Neural progenitor cell (in vitro differentiated cells): ENCODE measurements at regions not wholly inside any gene's neighbourhood (a gene's known extent, or its start where the extent isn't known, plus 50 kb on each side); places are given as distances from the start of the nearest gene placed in this dataset.

Experiments
- DNase-seq: peaks from one replicate; pipeline ENCODE4 v3.0.0-alpha.2; 2016; ENCODE audit warnings: low spot score
- H2AFZ ChIP-seq: fragments of 200-600 bp; sonication (generic); replicated peaks from 2 replicates; pipeline ENCODE4 v1.6.1; 2016; ENCODE audit warnings: antibody characterized with exemption
- H3F3A ChIP-seq: fragments of 200-600 bp; sonication (generic); 2 replicates; pipeline ENCODE4 v1.6.1; 2016; ENCODE audit warnings: antibody characterized with exemption, low read depth
- H3K27ac ChIP-seq: fragments of 200-600 bp; sonication (generic); 2 replicates; pipeline ENCODE4 v1.5.1; 2016; ENCODE audit warnings: mild to moderate bottlenecking
- H3K27me3 ChIP-seq: fragments of 200-600 bp; sonication (generic); 2 replicates; pipeline ENCODE4 v1.6.1; 2016; ENCODE audit warnings: mild to moderate bottlenecking, moderate library complexity
- H3K36me3 ChIP-seq: fragments of 200-600 bp; sonication (generic); 2 replicates; pipeline ENCODE4 v1.5.1; 2016
- H3K4me1 ChIP-seq: fragments of 200-600 bp; sonication (generic); 2 replicates; pipeline ENCODE4 v1.6.1; 2016; ENCODE audit warnings: mixed run types
- H3K4me2 ChIP-seq: fragments of 200-600 bp; sonication (generic); 2 replicates; pipeline ENCODE4 v1.6.1; 2016
- H3K4me3 ChIP-seq: fragments of 200-600 bp; sonication (generic); 2 replicates; pipeline ENCODE4 v1.5.1; 2016
- H3K79me2 ChIP-seq: fragments of 200-600 bp; sonication (generic); 2 replicates; pipeline ENCODE4 v1.6.1; 2016; ENCODE audit warnings: low read depth
- H3K9ac ChIP-seq: fragments of 200-600 bp; sonication (generic); 2 replicates; pipeline ENCODE4 v1.6.1; 2016
- H3K9me3 ChIP-seq: fragments of 200-600 bp; sonication (generic); 2 replicates; pipeline ENCODE4 v1.5.1; 2016; ENCODE audit warnings: low read depth
- H4K20me1 ChIP-seq: fragments of 200-600 bp; sonication (generic); 2 replicates; pipeline ENCODE4 v1.6.1; 2016; ENCODE audit warnings: low read depth
- H3K27ac Mint-ChIP-seq: 3 replicates; pipeline ENCODE4 v1.8.0; 2021; ENCODE audit warnings: mixed read lengths
- H3K27me3 Mint-ChIP-seq: 2 replicates; pipeline ENCODE4 v1.8.0; 2022; ENCODE audit warnings: low read depth, mild to moderate bottlenecking, inconsistent platforms, moderate library complexity, mixed read lengths; ENCODE audit not compliant: insufficient read depth
- H3K36me3 Mint-ChIP-seq: 3 replicates; pipeline ENCODE4 v1.8.0; 2021; ENCODE audit warnings: mixed read lengths
- H3K4me1 Mint-ChIP-seq: 3 replicates; pipeline ENCODE4 v1.8.0; 2021; ENCODE audit warnings: mixed read lengths
- H3K4me3 Mint-ChIP-seq: 3 replicates; pipeline ENCODE4 v1.8.0; 2021; ENCODE audit warnings: mild to moderate bottlenecking, moderate library complexity, mixed read lengths
- H3K9me3 Mint-ChIP-seq: 3 replicates; pipeline ENCODE4 v1.8.0; 2020; ENCODE audit warnings: mixed read lengths
- EZH2 ChIP-seq: fragments of 200-600 bp; sonication (generic); IDR thresholded peaks from 2 replicates; pipeline ENCODE4 v1.6.1; 2017; ENCODE audit warnings: antibody characterized with exemption, mild to moderate bottlenecking, moderate library complexity
- EZH2phosphoT487 ChIP-seq: fragments of 200-600 bp; sonication (generic); IDR thresholded peaks from 2 replicates; pipeline ENCODE4 v1.6.1; 2017; ENCODE audit warnings: antibody characterized with exemption
- TF ChIP-seq, protein P1 (sequence below): fragments of 200-600 bp; sonication (generic); IDR thresholded peaks from 2 replicates; pipeline ENCODE4 v1.5.1; 2017; ENCODE audit warnings: antibody characterized with exemption, mild to moderate bottlenecking

DNA sequence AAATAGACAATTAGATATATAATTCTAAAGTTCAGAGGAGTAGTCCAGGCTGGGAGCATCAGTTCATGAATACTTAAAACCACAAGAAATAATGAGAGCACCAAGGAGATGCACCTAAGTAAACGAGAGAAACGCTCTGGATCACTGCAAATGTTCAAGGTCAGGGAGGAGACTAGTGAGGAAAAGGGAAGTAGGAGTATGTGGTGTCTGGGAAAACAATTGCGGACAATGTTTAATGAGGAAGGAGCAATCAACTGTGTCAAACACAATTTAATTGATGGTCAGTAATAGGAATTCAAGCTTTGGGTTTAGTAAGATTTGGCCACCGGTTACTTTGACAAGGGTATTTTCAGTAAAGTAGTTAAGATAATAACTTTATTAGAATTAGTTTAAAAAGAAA, 652.2 kb downstream of the DACH1 start:
- no peaks in the 10 kb centered on the region for H3F3A ChIP-seq
- no peaks in the 10 kb centered on the region for H3K27me3 Mint-ChIP-seq
- H3K27me3 ChIP-seq: no peaks in the 10 kb centered on the region
- no peak overlapping the region for H2AFZ ChIP-seq
- H3K79me2 ChIP-seq: no peaks in the 10 kb centered on the region
- H3K4me3 ChIP-seq: no peak overlapping the region
- no peak overlapping the region for H3K4me3 Mint-ChIP-seq
- H3K27ac Mint-ChIP-seq: no peak overlapping the region
- peaks cover 11% of the 10 kb centered on the region for H3K4me1 Mint-ChIP-seq
- H4K20me1 ChIP-seq: no peaks in the 10 kb centered on the region
- H3K4me1 ChIP-seq: peaks cover 10% of the 10 kb centered on the region
- no peak overlapping the region for H3K9ac ChIP-seq
- H3K9me3 ChIP-seq: no peaks in the 10 kb centered on the region
- no peak overlapping the region for H3K4me2 ChIP-seq
- H3K9me3 Mint-ChIP-seq: no peaks in the 10 kb centered on the region
- no peak overlapping the region for H3K27ac ChIP-seq
- no peaks in the 10 kb centered on the region for H3K36me3 ChIP-seq
- no peak for TF ChIP-seq EZH2
- no peak for TF ChIP-seq EZH2phosphoT487
- TF ChIP-seq, protein P1, sequence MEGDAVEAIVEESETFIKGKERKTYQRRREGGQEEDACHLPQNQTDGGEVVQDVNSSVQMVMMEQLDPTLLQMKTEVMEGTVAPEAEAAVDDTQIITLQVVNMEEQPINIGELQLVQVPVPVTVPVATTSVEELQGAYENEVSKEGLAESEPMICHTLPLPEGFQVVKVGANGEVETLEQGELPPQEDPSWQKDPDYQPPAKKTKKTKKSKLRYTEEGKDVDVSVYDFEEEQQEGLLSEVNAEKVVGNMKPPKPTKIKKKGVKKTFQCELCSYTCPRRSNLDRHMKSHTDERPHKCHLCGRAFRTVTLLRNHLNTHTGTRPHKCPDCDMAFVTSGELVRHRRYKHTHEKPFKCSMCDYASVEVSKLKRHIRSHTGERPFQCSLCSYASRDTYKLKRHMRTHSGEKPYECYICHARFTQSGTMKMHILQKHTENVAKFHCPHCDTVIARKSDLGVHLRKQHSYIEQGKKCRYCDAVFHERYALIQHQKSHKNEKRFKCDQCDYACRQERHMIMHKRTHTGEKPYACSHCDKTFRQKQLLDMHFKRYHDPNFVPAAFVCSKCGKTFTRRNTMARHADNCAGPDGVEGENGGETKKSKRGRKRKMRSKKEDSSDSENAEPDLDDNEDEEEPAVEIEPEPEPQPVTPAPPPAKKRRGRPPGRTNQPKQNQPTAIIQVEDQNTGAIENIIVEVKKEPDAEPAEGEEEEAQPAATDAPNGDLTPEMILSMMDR: no peak
- DNase-seq: no peak
- no peaks in the 10 kb centered on the region for H3K36me3 Mint-ChIP-seq

GRCh38 chr13:71214357-71214756, 652.6 kb downstream of the DACH1 start:
- TF ChIP-seq EZH2phosphoT487: no peak
- no peak for TF ChIP-seq EZH2
- TF ChIP-seq, protein P1: no peak

DNA sequence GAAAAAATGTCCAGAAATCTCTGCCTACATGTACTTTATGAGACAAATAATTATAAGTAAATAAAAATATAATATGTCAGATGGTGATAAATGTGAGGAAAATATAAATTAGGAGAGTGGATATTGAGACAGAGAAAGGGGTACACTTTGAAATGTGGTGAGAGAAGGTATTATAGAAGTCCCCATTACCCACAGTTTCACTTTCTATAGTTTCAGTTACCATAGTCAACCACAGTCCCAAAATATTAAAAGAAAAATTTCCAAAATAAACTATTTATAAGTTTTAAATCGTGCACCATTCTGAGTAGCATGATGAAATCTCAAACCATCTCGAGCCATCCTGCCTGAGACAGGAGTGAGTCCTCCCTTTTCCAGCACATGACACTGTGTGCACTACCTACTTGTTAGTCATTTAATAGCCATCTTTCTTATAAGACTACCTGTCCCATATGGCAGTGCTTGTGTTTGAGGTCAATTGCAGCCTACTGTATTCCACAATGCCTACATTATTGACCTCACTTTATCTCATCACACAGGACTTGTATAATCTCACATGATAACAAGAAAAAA, 653.7 kb downstream of the DACH1 start:
- H3K9me3 ChIP-seq: no peaks in the 10 kb centered on the region
- Mint-ChIP-seq H3K27ac (no peak overlapping the region), H3K36me3 (no peaks in the 10 kb centered on the region), H3K4me3 (no peak overlapping the region), H3K9me3 (no peaks in the 10 kb centered on the region), H3K4me1 (no peaks in the 10 kb centered on the region), H3K27me3 (no peaks in the 10 kb centered on the region)
- H2AFZ ChIP-seq: no peak overlapping the region
- no peaks in the 10 kb centered on the region for H3F3A ChIP-seq
- H3K9ac ChIP-seq: no peak overlapping the region
- no peak overlapping the region for H3K27ac ChIP-seq
- H3K4me3 ChIP-seq: no peak overlapping the region
- no peak for TF ChIP-seq EZH2phosphoT487
- TF ChIP-seq, protein P1: no peak
- TF ChIP-seq EZH2: no peak
- no peak for DNase-seq
- no peaks in the 10 kb centered on the region for H3K27me3 ChIP-seq
- no peaks in the 10 kb centered on the region for H4K20me1 ChIP-seq
- H3K4me2 ChIP-seq: no peak overlapping the region
- no peaks in the 10 kb centered on the region for H3K79me2 ChIP-seq
- no peaks in the 10 kb centered on the region for H3K36me3 ChIP-seq
- no peaks in the 10 kb centered on the region for H3K4me1 ChIP-seq

More at GRCh38 chr13:71214357-71214756, 652.6 kb downstream of the DACH1 start:
- Histone ChIP-seq H3K27ac (no peak overlapping the region), H3K4me2 (no peak overlapping the region), H2AFZ (no peak overlapping the region), H3K4me3 (no peak overlapping the region), H3F3A (no peaks in the 10 kb centered on the region), H3K4me1 (peaks cover 5% of the 10 kb centered on the region), H3K9me3 (no peaks in the 10 kb centered on the region), H3K27me3 (no peaks in the 10 kb centered on the region), H3K79me2 (no peaks in the 10 kb centered on the region), H4K20me1 (no peaks in the 10 kb centered on the region), H3K36me3 (no peaks in the 10 kb centered on the region), H3K9ac (no peak overlapping the region)
- Mint-ChIP-seq H3K4me1 (peaks cover 6% of the 10 kb centered on the region), H3K9me3 (no peaks in the 10 kb centered on the region), H3K27ac (no peak overlapping the region), H3K27me3 (no peaks in the 10 kb centered on the region), H3K4me3 (no peak overlapping the region), H3K36me3 (no peaks in the 10 kb centered on the region)
- no peak for DNase-seq
